WTC11 (cell line): ENCODE measurements at regions not wholly inside any gene's neighbourhood (a gene's known extent, or its start where the extent isn't known, plus 50 kb on each side); places are given as distances from the start of the nearest gene placed in this dataset.

Experiments used
- ATAC-seq: fragments of 200-7000 bp; cut with Tn5 transposase; 2 replicates; pipeline ENCODE4 v1.10.0; 2021; ENCODE audit warnings: mild to moderate bottlenecking, moderate library complexity
- CTCF ChIA-PET: fragments of 300-600 bp; sonication (Branson Sonifier 250); formaldehyde crosslinking; loops from one replicate; lab custom pipeline; 2021; ENCODE audit warnings: antibody characterized with exemption; lab: Charles Lee
- POLR2A ChIA-PET: fragments of 350-600 bp; sonication (Branson Sonifier 250); formaldehyde crosslinking; loops from one replicate; lab custom pipeline; 2021; ENCODE audit warnings: antibody characterized with exemption; lab: Charles Lee
- DNase-seq: peaks from one replicate; pipeline ENCODE4 v3.0.0; 2021; ENCODE audit warnings: low spot score
- H3K27ac Mint-ChIP-seq: 2 replicates; pipeline ENCODE4 v1.8.0; 2021; ENCODE audit warnings: mixed read lengths
- H3K27me3 Mint-ChIP-seq: 2 replicates; pipeline ENCODE4 v1.8.0; 2021; ENCODE audit warnings: low read depth, mild to moderate bottlenecking, moderate library complexity, mixed read lengths
- H3K36me3 Mint-ChIP-seq: 2 replicates; pipeline ENCODE4 v1.8.0; 2021; ENCODE audit warnings: mixed read lengths
- H3K4me1 Mint-ChIP-seq: 2 replicates; pipeline ENCODE4 v1.8.0; 2022; ENCODE audit warnings: mixed read lengths
- H3K4me3 Mint-ChIP-seq: 2 replicates; pipeline ENCODE4 v1.8.0; 2021; ENCODE audit warnings: mild to moderate bottlenecking, moderate library complexity, mixed read lengths
- H3K9me3 Mint-ChIP-seq: 2 replicates; pipeline ENCODE4 v1.8.0; 2021; ENCODE audit warnings: mixed read lengths
- CBFB ChIP-seq: sonication (generic); formaldehyde crosslinking; IDR thresholded peaks from 2 replicates; pipeline ENCODE4 v1.8.1; 2022; ENCODE audit warnings: mild to moderate bottlenecking, low read depth, missing genetic modification reagents
- CREM ChIP-seq: sonication (generic); formaldehyde crosslinking; IDR thresholded peaks from 2 replicates; pipeline ENCODE4 v1.8.1; 2022; ENCODE audit warnings: mild to moderate bottlenecking, missing genetic modification reagents, moderate library complexity
- ELF4 ChIP-seq: sonication (generic); formaldehyde crosslinking; IDR thresholded peaks from 2 replicates; pipeline ENCODE4 v1.8.1; 2022; ENCODE audit warnings: low read depth, mild to moderate bottlenecking, moderate library complexity, missing genetic modification reagents
- EMX1 ChIP-seq: fragments of 250-450 bp; sonication (Bioruptor Pico); IDR thresholded peaks from 2 replicates; pipeline ENCODE4 v1.8.0; 2021; ENCODE audit warnings: mild to moderate bottlenecking
- GABPB1 ChIP-seq: sonication (generic); formaldehyde crosslinking; IDR thresholded peaks from 2 replicates; pipeline ENCODE4 v1.8.1; 2023; ENCODE audit warnings: mild to moderate bottlenecking, missing genetic modification reagents
- HMGA2 ChIP-seq: fragments of 250-450 bp; sonication (Bioruptor Pico); IDR thresholded peaks from 2 replicates; pipeline ENCODE4 v1.4.0; 2021; ENCODE audit warnings: mild to moderate bottlenecking, moderate library complexity
- JAZF1 ChIP-seq: fragments of 250-450 bp; sonication (Bioruptor Pico); IDR thresholded peaks from 2 replicates; pipeline ENCODE4 v1.9.0; 2021; ENCODE audit warnings: moderate library complexity, mild to moderate bottlenecking, inconsistent platforms
- MAX ChIP-seq: sonication (generic); formaldehyde crosslinking; IDR thresholded peaks from 2 replicates; pipeline ENCODE4 v1.8.0; 2022; ENCODE audit warnings: mild to moderate bottlenecking, missing genetic modification reagents
- MXD4 ChIP-seq: fragments of 250-450 bp; sonication (Bioruptor Pico); IDR thresholded peaks from 2 replicates; pipeline ENCODE4 v1.8.0; 2021; ENCODE audit warnings: mild to moderate bottlenecking, moderate library complexity, borderline replicate concordance
- NFE2L1 ChIP-seq: sonication (generic); formaldehyde crosslinking; IDR thresholded peaks from 2 replicates; pipeline ENCODE4 v1.8.1; 2023; ENCODE audit warnings: missing genetic modification reagents
- PREB ChIP-seq: sonication (generic); formaldehyde crosslinking; IDR thresholded peaks from 2 replicates; pipeline ENCODE4 v1.8.1; 2022; ENCODE audit warnings: mild to moderate bottlenecking, missing genetic modification reagents, moderate library complexity, borderline replicate concordance
- PRRX2 ChIP-seq: fragments of 250-450 bp; sonication (Bioruptor Pico); IDR thresholded peaks from 2 replicates; pipeline ENCODE4 v1.8.0; 2021; ENCODE audit warnings: mild to moderate bottlenecking
- RORB ChIP-seq: fragments of 250-450 bp; sonication (Bioruptor Pico); IDR thresholded peaks from 2 replicates; pipeline ENCODE4 v1.9.0; 2021; ENCODE audit warnings: mild to moderate bottlenecking
- SMAD4 ChIP-seq: sonication (generic); formaldehyde crosslinking; IDR thresholded peaks from 2 replicates; pipeline ENCODE4 v1.8.0; 2022; ENCODE audit warnings: mild to moderate bottlenecking, missing genetic modification reagents
- TP53 ChIP-seq: sonication (generic); formaldehyde crosslinking; IDR thresholded peaks from 2 replicates; pipeline ENCODE4 v1.8.1; 2023; ENCODE audit warnings: mild to moderate bottlenecking, missing genetic modification reagents
- USF1 ChIP-seq: sonication (generic); formaldehyde crosslinking; IDR thresholded peaks from 2 replicates; pipeline ENCODE4 v1.8.0; 2022; ENCODE audit warnings: mild to moderate bottlenecking, missing genetic modification reagents
- ZNF219 ChIP-seq: sonication (generic); formaldehyde crosslinking; IDR thresholded peaks from 2 replicates; pipeline ENCODE4 v1.8.0; 2023; ENCODE audit warnings: missing genetic modification reagents, mild to moderate bottlenecking, borderline replicate concordance
- ZNF396 ChIP-seq: fragments of 250-450 bp; sonication (Bioruptor Pico); IDR thresholded peaks from 2 replicates; pipeline ENCODE4 v1.8.0; 2021; ENCODE audit warnings: mild to moderate bottlenecking, moderate library complexity, borderline replicate concordance
- TF ChIP-seq, protein P1 (sequence below): sonication (generic); formaldehyde crosslinking; IDR thresholded peaks from 2 replicates; pipeline ENCODE4 v1.8.1; 2023; ENCODE audit warnings: mild to moderate bottlenecking, missing genetic modification reagents, moderate library complexity
- TF ChIP-seq, protein P2 (sequence below): fragments of 250-450 bp; sonication (Bioruptor Pico); conservative IDR thresholded peaks from 2 replicates; pipeline ENCODE4 v1.9.0; 2021; ENCODE audit warnings: mild to moderate bottlenecking
- TF ChIP-seq, protein P3 (sequence below): sonication (generic); formaldehyde crosslinking; IDR thresholded peaks from 2 replicates; pipeline ENCODE4 v1.8.0; 2022; ENCODE audit warnings: mild to moderate bottlenecking, missing genetic modification reagents
- TF ChIP-seq, protein P4 (sequence below): sonication (generic); formaldehyde crosslinking; IDR thresholded peaks from 2 replicates; pipeline ENCODE4 v1.8.1; 2023; ENCODE audit warnings: mild to moderate bottlenecking, missing genetic modification reagents
- TF ChIP-seq, protein P5 (sequence below): sonication (generic); formaldehyde crosslinking; IDR thresholded peaks from 2 replicates; pipeline ENCODE4 v1.8.1; 2023; ENCODE audit warnings: mild to moderate bottlenecking, missing genetic modification reagents

GRCh38 chr2:63772061-63772460 lies 69.6 kb upstream of the UGP2 start (continued):
- TF ChIP-seq, protein P1, sequence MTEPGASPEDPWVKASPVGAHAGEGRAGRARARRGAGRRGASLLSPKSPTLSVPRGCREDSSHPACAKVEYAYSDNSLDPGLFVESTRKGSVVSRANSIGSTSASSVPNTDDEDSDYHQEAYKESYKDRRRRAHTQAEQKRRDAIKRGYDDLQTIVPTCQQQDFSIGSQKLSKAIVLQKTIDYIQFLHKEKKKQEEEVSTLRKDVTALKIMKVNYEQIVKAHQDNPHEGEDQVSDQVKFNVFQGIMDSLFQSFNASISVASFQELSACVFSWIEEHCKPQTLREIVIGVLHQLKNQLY (CRISPR knock-in tag) = no peak
- TF ChIP-seq PRRX2 (CRISPR knock-in tag) = no peak
- no peak for TF ChIP-seq CREM (CRISPR knock-in tag)
- TF ChIP-seq, protein P2, sequence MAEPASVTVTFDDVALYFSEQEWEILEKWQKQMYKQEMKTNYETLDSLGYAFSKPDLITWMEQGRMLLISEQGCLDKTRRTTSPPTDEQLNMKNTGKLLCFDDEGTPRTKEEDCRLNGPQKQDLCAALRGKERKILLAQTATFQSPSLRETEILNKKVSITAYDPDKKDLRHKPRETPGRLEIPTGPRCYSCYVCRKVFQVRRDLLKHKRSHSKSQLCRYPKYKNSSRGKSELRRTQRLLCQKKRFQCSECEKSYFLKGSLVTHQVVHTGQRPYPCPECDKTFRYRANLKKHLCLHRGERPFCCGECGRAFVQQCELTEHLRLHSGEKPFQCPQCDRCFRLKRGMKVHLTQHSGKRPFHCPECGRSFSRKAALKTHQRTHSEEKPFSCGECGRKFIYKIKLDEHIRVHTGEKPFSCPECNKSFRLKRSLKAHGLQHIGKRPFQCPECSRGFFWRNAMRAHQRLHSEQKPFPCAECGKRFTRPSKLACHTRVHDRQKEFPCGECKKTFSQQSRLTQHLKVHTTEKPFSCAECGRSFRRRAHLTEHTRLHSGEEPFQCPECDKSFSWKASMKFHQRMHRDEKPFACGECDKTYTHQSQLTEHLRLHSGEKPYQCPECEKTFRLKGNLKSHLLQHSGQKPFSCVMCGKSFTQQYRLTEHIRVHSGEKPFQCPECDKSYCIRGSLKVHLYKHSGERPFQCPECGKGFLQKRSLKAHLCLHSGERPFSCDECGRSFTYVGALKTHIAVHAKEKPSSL (CRISPR knock-in tag) = no peak
- TF ChIP-seq ZNF219 (CRISPR knock-in tag) = no peak
- TF ChIP-seq, protein P3, sequence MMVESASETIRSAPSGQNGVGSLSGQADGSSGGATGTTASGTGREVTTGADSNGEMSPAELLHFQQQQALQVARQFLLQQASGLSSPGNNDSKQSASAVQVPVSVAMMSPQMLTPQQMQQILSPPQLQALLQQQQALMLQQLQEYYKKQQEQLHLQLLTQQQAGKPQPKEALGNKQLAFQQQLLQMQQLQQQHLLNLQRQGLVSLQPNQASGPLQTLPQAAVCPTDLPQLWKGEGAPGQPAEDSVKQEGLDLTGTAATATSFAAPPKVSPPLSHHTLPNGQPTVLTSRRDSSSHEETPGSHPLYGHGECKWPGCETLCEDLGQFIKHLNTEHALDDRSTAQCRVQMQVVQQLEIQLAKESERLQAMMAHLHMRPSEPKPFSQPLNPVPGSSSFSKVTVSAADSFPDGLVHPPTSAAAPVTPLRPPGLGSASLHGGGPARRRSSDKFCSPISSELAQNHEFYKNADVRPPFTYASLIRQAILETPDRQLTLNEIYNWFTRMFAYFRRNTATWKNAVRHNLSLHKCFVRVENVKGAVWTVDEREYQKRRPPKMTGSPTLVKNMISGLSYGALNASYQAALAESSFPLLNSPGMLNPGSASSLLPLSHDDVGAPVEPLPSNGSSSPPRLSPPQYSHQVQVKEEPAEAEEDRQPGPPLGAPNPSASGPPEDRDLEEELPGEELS = no peak

DNA sequence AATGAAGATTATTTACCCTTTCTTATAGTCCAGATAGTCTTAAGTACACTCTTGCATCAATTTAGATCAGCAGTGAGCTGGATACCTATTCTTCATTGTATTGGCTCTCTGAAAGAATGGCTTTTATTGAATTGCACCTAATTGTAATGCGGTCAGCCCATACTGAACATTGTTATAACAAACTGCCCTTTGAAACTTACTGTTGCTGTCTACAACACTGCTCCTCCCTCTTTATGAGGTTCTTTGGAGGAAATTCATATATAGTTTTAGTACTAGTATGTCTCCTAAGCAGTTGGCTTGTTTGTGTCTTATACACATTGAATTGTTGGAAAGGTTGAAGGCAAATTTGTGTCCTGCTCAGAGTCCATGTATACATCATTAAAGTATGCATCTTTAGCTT lies 66.5 kb upstream of the UGP2 start:
- Mint-ChIP-seq H3K36me3 (no peaks in the 10 kb centered on the region), H3K4me1 (peaks cover 13% of the 10 kb centered on the region), H3K9me3 (peaks cover 16% of the 10 kb centered on the region), H3K4me3 (no peak overlapping the region), H3K27me3 (no peaks in the 10 kb centered on the region), H3K27ac (no peak overlapping the region)
- no peak for ATAC-seq
- POLR2A ChIA-PET = no interaction called here
- CTCF ChIA-PET = no interaction called here
- no peak for DNase-seq
- TF ChIP-seq, protein P4, sequence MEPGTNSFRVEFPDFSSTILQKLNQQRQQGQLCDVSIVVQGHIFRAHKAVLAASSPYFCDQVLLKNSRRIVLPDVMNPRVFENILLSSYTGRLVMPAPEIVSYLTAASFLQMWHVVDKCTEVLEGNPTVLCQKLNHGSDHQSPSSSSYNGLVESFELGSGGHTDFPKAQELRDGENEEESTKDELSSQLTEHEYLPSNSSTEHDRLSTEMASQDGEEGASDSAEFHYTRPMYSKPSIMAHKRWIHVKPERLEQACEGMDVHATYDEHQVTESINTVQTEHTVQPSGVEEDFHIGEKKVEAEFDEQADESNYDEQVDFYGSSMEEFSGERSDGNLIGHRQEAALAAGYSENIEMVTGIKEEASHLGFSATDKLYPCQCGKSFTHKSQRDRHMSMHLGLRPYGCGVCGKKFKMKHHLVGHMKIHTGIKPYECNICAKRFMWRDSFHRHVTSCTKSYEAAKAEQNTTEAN (CRISPR knock-in tag) = no peak
- TF ChIP-seq, protein P2 (CRISPR knock-in tag) = no peak
- TF ChIP-seq ZNF396 = no peak
- no peak for TF ChIP-seq HMGA2 (CRISPR knock-in tag)
- TF ChIP-seq MXD4 (CRISPR knock-in tag) = no peak
- TF ChIP-seq, protein P1 (CRISPR knock-in tag) = no peak
- TF ChIP-seq ZNF219 (CRISPR knock-in tag) = no peak
- no peak for TF ChIP-seq MAX (CRISPR knock-in tag)
- TF ChIP-seq PREB (CRISPR knock-in tag) = no peak
- TF ChIP-seq CBFB (CRISPR knock-in tag) = no peak
- TF ChIP-seq EMX1 (CRISPR knock-in tag) = no peak
- no peak for TF ChIP-seq TP53 (CRISPR knock-in tag)
- TF ChIP-seq ELF4 (CRISPR knock-in tag) = no peak
- TF ChIP-seq USF1 = no peak
- TF ChIP-seq NFE2L1 = no peak
- TF ChIP-seq JAZF1 (CRISPR knock-in tag) = no peak
- TF ChIP-seq RORB (CRISPR knock-in tag) = no peak
- no peak for TF ChIP-seq GABPB1 (CRISPR knock-in tag)
- no peak for TF ChIP-seq SMAD4 (CRISPR knock-in tag)
- TF ChIP-seq, protein P5, sequence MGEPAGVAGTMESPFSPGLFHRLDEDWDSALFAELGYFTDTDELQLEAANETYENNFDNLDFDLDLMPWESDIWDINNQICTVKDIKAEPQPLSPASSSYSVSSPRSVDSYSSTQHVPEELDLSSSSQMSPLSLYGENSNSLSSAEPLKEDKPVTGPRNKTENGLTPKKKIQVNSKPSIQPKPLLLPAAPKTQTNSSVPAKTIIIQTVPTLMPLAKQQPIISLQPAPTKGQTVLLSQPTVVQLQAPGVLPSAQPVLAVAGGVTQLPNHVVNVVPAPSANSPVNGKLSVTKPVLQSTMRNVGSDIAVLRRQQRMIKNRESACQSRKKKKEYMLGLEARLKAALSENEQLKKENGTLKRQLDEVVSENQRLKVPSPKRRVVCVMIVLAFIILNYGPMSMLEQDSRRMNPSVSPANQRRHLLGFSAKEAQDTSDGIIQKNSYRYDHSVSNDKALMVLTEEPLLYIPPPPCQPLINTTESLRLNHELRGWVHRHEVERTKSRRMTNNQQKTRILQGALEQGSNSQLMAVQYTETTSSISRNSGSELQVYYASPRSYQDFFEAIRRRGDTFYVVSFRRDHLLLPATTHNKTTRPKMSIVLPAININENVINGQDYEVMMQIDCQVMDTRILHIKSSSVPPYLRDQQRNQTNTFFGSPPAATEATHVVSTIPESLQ (CRISPR knock-in tag) = no peak
